Mammary epithelial cell (primary cell): ENCODE measurements at regions not wholly inside any gene's neighbourhood (a gene's known extent, or its start where the extent isn't known, plus 50 kb on each side); places are given as distances from the start of the nearest gene placed in this dataset.

Experiments
- EZH2 ChIP-seq: IDR thresholded peaks from 2 replicates; pipeline ENCODE4 v1.6.1; 2012; ENCODE audit warnings: low read length, inconsistent platforms, borderline replicate concordance
- TF ChIP-seq, protein P1 (sequence below), 2 donors: IDR thresholded peaks in 1 of 2; conservative IDR thresholded peaks in 1 of 2; 2 replicates each; pipeline ENCODE4 v1.5.1; 2011 to 2012; ENCODE audit warnings: inconsistent platforms in 2 of 2, low read length in 2 of 2, mild to moderate bottlenecking in 2 of 2, control low read depth in 1 of 2, low read depth in 1 of 2; ENCODE audit not compliant: insufficient read depth in 1 of 2; ENCODE audit errors: extremely low read depth in 1 of 2

DNA sequence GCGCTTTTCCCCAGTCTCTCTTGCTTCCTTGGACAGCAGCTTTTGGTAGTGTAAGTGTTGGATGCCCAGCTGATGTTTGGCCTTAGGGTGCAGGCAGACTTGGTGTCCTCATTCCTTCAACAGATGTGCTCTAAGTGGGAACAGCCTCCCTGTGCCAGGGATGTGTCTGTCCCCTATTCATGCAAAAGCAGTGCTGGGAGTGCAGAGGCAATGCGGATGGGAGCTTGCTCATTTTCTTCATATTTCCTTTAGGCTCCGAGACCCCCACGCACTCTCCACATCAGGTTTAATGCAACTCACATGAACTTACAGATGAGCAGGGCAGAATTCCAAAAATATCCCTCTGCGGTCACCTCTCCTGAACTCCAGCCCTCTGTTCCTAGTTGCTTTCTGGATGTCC is 96.1 kb downstream of the IER5 start:
- TF ChIP-seq, protein P1, sequence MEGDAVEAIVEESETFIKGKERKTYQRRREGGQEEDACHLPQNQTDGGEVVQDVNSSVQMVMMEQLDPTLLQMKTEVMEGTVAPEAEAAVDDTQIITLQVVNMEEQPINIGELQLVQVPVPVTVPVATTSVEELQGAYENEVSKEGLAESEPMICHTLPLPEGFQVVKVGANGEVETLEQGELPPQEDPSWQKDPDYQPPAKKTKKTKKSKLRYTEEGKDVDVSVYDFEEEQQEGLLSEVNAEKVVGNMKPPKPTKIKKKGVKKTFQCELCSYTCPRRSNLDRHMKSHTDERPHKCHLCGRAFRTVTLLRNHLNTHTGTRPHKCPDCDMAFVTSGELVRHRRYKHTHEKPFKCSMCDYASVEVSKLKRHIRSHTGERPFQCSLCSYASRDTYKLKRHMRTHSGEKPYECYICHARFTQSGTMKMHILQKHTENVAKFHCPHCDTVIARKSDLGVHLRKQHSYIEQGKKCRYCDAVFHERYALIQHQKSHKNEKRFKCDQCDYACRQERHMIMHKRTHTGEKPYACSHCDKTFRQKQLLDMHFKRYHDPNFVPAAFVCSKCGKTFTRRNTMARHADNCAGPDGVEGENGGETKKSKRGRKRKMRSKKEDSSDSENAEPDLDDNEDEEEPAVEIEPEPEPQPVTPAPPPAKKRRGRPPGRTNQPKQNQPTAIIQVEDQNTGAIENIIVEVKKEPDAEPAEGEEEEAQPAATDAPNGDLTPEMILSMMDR (conservative IDR thresholded peaks at IDR 0.05 in 1 of 2, IDR thresholded peaks at IDR 0.05 in 1 of 2; ENCODE audit: extremely low read depth in 1 of 2, insufficient read depth in 1 of 2, low read depth in 1 of 2, low read length in 2 of 2): no peak
- TF ChIP-seq EZH2: no peak
